ENCODE measurements at regions not wholly inside any gene's neighbourhood (a gene's known extent, or its start where the extent isn't known, plus 50 kb on each side); places are given as distances from the start of the nearest gene placed in this dataset.

DNA sequence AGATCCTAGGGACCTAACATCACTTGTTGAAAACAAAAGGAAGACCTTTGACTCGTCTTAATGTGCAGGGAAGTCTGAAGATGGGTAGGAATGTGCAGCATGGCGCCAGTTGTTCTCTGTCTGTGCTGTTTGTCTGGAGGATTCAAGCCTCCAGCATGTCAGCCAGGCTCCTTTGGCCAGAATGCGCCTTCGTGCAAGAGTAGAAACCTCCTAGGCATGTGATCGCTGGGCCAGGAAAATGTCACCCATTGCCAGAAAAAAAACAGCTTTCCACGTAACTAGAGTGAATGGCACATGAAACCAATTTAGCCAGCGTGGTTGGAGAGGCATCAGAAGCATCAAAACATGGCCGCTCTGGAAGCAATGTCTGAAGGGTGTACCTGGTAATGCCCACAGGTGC lies 132.7 kb downstream of the EDN1 start:
- Histone ChIP-seq H3K27me3 (ENCODE audit: control insufficient read depth, insufficient read depth, low read length) (no peaks in the 10 kb centered on the region), H3K4me3 (ENCODE audit: low read depth, low read length) (no peak overlapping the region), H3K36me3 (ENCODE audit: control insufficient read depth, insufficient read depth, low read length) (no peaks in the 10 kb centered on the region), H3K4me1 (no peaks in the 10 kb centered on the region), H3K79me2 (no peaks in the 10 kb centered on the region), H3K9ac (no peak overlapping the region), H3K27ac (no peak overlapping the region), H3K9me3 (ENCODE audit: control insufficient read depth, low read length) (no peaks in the 10 kb centered on the region), H3K4me2 (ENCODE audit: low read length) (no peak overlapping the region), H2AFZ (no peak overlapping the region)
- TF ChIP-seq, protein P1, sequence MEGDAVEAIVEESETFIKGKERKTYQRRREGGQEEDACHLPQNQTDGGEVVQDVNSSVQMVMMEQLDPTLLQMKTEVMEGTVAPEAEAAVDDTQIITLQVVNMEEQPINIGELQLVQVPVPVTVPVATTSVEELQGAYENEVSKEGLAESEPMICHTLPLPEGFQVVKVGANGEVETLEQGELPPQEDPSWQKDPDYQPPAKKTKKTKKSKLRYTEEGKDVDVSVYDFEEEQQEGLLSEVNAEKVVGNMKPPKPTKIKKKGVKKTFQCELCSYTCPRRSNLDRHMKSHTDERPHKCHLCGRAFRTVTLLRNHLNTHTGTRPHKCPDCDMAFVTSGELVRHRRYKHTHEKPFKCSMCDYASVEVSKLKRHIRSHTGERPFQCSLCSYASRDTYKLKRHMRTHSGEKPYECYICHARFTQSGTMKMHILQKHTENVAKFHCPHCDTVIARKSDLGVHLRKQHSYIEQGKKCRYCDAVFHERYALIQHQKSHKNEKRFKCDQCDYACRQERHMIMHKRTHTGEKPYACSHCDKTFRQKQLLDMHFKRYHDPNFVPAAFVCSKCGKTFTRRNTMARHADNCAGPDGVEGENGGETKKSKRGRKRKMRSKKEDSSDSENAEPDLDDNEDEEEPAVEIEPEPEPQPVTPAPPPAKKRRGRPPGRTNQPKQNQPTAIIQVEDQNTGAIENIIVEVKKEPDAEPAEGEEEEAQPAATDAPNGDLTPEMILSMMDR (IDR thresholded peaks at IDR 0.05) = no peak

DNA sequence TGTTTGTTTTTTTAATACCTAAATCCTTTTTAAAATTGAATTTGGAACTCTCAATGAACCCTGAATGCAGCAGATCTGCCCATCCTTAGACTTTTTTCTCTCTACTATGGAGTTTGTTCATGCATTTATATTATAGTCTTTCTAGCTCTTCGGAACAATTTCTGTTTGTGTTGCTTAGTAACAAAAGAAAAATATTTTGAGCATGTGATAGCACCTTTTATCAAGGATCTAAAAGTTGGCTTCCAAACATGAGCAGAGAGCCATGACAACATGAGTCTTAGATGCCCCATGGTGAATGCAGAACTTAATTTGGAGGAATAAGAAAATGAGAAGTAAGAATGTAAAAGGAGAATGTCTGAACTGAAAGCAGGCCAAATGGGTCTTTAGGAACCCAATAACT lies 133.7 kb downstream of the EDN1 start:
- H3K4me3 ChIP-seq (ENCODE audit: low read depth, low read length) = no peak overlapping the region
- H3K79me2 ChIP-seq = no peaks in the 10 kb centered on the region
- H3K9me3 ChIP-seq (ENCODE audit: control insufficient read depth, low read length) = no peaks in the 10 kb centered on the region
- TF ChIP-seq, protein P1 (IDR thresholded peaks at IDR 0.05) = no peak
- no peak overlapping the region for H3K9ac ChIP-seq
- H3K27me3 ChIP-seq (ENCODE audit: control insufficient read depth, insufficient read depth, low read length) = no peaks in the 10 kb centered on the region
- no peak overlapping the region for H2AFZ ChIP-seq
- no peaks in the 10 kb centered on the region for H3K4me1 ChIP-seq
- H3K36me3 ChIP-seq (ENCODE audit: control insufficient read depth, insufficient read depth, low read length) = no peaks in the 10 kb centered on the region
- no peak overlapping the region for H3K4me2 ChIP-seq (ENCODE audit: low read length)
- H3K27ac ChIP-seq = no peak overlapping the region

DNA sequence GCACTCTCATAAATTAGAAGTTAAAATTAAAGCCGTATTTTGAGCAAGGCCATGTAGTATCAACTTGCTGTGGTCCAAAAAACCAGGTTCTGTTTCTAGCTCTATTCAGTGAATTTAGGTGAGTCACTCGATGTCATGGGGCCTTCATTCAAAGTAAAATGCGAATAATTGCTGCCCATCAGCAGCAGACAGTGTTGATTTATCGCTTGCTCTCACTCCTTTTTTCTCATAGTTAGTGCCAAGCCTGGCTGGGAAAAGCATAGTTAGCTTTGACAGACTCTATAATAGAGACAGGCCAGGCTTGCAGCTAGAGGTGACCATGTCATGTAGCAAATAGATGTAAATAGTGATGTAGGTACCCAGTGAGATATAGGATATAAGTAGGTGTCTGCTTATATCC lies 136.0 kb downstream of the EDN1 start:
- TF ChIP-seq, protein P1 (IDR thresholded peaks at IDR 0.05) = no peak
- Histone ChIP-seq H3K9ac (no peak overlapping the region), H3K4me3 (ENCODE audit: low read depth, low read length) (no peak overlapping the region), H3K79me2 (no peaks in the 10 kb centered on the region), H2AFZ (no peak overlapping the region), H3K27me3 (ENCODE audit: control insufficient read depth, insufficient read depth, low read length) (no peaks in the 10 kb centered on the region), H3K27ac (no peak overlapping the region), H3K9me3 (ENCODE audit: control insufficient read depth, low read length) (no peaks in the 10 kb centered on the region), H3K4me2 (ENCODE audit: low read length) (no peak overlapping the region), H3K36me3 (ENCODE audit: control insufficient read depth, insufficient read depth, low read length) (no peaks in the 10 kb centered on the region), H3K4me1 (no peaks in the 10 kb centered on the region)

DNA sequence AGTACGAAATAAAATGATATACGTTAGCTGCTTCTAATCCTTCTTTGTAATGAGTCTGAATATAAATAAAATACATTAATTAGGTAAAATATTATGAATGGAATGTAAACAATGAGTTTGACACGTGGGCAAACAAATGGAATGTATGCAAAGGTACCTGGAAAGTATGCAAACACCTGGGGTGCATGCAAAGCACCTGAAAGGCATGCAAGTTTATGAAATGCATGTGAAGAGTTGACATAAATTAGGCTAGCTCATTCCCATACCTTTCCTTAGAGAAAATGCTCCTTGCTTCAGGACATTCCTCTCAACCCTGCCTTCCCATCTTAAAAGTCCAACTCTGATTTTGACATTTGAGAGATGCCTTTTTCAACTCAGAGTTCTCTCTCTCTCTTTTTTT lies 140.9 kb downstream of the EDN1 start:
- H3K27me3 ChIP-seq (ENCODE audit: control insufficient read depth, insufficient read depth, low read length) = no peaks in the 10 kb centered on the region
- no peaks in the 10 kb centered on the region for H3K36me3 ChIP-seq (ENCODE audit: control insufficient read depth, insufficient read depth, low read length)
- no peak overlapping the region for H3K4me3 ChIP-seq (ENCODE audit: low read depth, low read length)
- H3K27ac ChIP-seq = no peak overlapping the region
- TF ChIP-seq, protein P1 (IDR thresholded peaks at IDR 0.05) = no peak
- H3K4me1 ChIP-seq = no peaks in the 10 kb centered on the region
- H3K9me3 ChIP-seq (ENCODE audit: control insufficient read depth, low read length) = no peaks in the 10 kb centered on the region
- no peak overlapping the region for H2AFZ ChIP-seq
- no peak overlapping the region for H3K4me2 ChIP-seq (ENCODE audit: low read length)
- no peak overlapping the region for H3K9ac ChIP-seq
- no peaks in the 10 kb centered on the region for H3K79me2 ChIP-seq

DNA sequence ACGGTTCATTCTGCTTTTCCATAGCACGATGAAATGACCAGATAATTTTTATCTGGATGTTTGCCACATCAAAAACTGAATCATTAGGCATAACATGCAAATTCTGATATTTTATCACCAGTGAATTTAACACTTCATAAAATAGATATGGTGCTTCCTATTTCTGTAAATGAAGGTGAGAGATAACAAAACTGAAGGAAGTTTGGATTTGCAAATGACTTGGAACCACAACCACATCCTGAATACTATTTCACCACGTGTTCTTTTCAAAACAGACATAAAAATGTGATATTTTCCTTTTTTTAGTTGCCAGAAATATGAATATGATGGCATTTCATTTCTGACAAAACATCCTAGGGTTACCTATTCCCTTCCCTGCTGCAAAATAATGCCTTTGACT lies 146.1 kb downstream of the EDN1 start:
- Histone ChIP-seq H3K4me2 (ENCODE audit: low read length) (no peak overlapping the region), H3K36me3 (ENCODE audit: control insufficient read depth, insufficient read depth, low read length) (no peaks in the 10 kb centered on the region), H3K27ac (no peak overlapping the region), H2AFZ (no peak overlapping the region), H3K9me3 (ENCODE audit: control insufficient read depth, low read length) (no peaks in the 10 kb centered on the region), H3K4me3 (ENCODE audit: low read depth, low read length) (no peak overlapping the region), H3K79me2 (no peaks in the 10 kb centered on the region), H3K4me1 (no peaks in the 10 kb centered on the region), H3K27me3 (ENCODE audit: control insufficient read depth, insufficient read depth, low read length) (no peaks in the 10 kb centered on the region), H3K9ac (no peak overlapping the region)
- TF ChIP-seq, protein P1 (IDR thresholded peaks at IDR 0.05) = no peak
